CD14-positive monocyte (primary cell): ENCODE measurements at regions not wholly inside any gene's neighbourhood (a gene's known extent, or its start where the extent isn't known, plus 50 kb on each side); places are given as distances from the start of the nearest gene placed in this dataset.

Experiments
- DNase-seq, 3 donors: peaks; one replicate each; pipeline ENCODE4 v3.0.0-alpha.2; 2011 to 2022
- H2AFZ ChIP-seq: 2 replicates; pipeline ENCODE4 v1.6.0; 2012; ENCODE audit warnings: mild to moderate bottlenecking, low read depth, low read length, inconsistent platforms; ENCODE audit not compliant: insufficient read depth, poor library complexity, severe bottlenecking
- H3K27ac ChIP-seq, 2 donors: 1 replicate in 1 of 2; 2 replicates in 1 of 2; pipeline ENCODE4 v1.5.1; 2012 to 2013; ENCODE audit warnings: low read length in 2 of 2, control low read depth in 1 of 2, inconsistent platforms in 1 of 2, low read depth in 1 of 2, mild to moderate bottlenecking in 1 of 2
- H3K27me3 ChIP-seq, 2 donors: one replicate each; pipeline versions ENCODE4 v1.6.0 to v1.6.1; 2011 to 2013; ENCODE audit warnings: low read length in 2 of 2; ENCODE audit not compliant: control insufficient read depth in 2 of 2, insufficient read depth in 2 of 2
- H3K36me3 ChIP-seq, 2 donors: replicated peaks in 1 of 2; 1 replicate in 1 of 2; 2 replicates in 1 of 2; pipeline versions ENCODE4 v1.5.1 to v1.6.1; 2012 to 2013; ENCODE audit warnings: low read length in 2 of 2, control low read depth in 1 of 2, inconsistent platforms in 1 of 2, mild to moderate bottlenecking in 1 of 2; ENCODE audit not compliant: insufficient read depth in 2 of 2, control insufficient read depth in 1 of 2
- H3K4me1 ChIP-seq, 2 donors: 1 replicate in 1 of 2; 2 replicates in 1 of 2; pipeline versions ENCODE4 v1.5.1 to v1.6.1; 2012 to 2013; ENCODE audit warnings: low read length in 2 of 2, control low read depth in 1 of 2, inconsistent platforms in 1 of 2, mild to moderate bottlenecking in 1 of 2, moderate library complexity in 1 of 2; ENCODE audit not compliant: insufficient read depth in 2 of 2, control insufficient read depth in 1 of 2
- H3K4me2 ChIP-seq: replicated peaks from 2 replicates; pipeline ENCODE3; 2012; ENCODE audit warnings: low read length, moderate library complexity, mild to moderate bottlenecking; ENCODE audit not compliant: poor library complexity, severe bottlenecking; ENCODE audit errors: extremely low read depth
- H3K4me3 ChIP-seq, 3 experiments: fragments of 200-600 bp in 1 of 3; sonication (generic) in 1 of 3; replicated peaks in 1 of 3; 1 replicate in 2 of 3; 2 replicates in 1 of 3; pipeline ENCODE4 v1.5.1; 2011 to 2013; ENCODE audit warnings: low read length in 3 of 3, mild to moderate bottlenecking in 3 of 3, control low read depth in 2 of 3, low read depth in 2 of 3, inconsistent platforms in 1 of 3, moderate library complexity in 1 of 3
- H3K79me2 ChIP-seq: 2 replicates; pipeline ENCODE4 v1.6.0; 2012; ENCODE audit warnings: mild to moderate bottlenecking, control low read depth, inconsistent platforms, low read length, moderate library complexity; ENCODE audit not compliant: insufficient read depth
- H3K9ac ChIP-seq: 2 replicates; pipeline ENCODE4 v1.6.0; 2017; ENCODE audit warnings: low read length, mild to moderate bottlenecking; ENCODE audit not compliant: insufficient read depth, poor library complexity, severe bottlenecking
- H3K9me3 ChIP-seq, 2 donors: replicated peaks in 1 of 2; 1 replicate in 1 of 2; 2 replicates in 1 of 2; pipeline versions ENCODE4 v1.5.1 to v1.6.1; 2012 to 2013; ENCODE audit warnings: low read length in 2 of 2, control low read depth in 1 of 2; ENCODE audit not compliant: control insufficient read depth in 1 of 2, insufficient read depth in 1 of 2
- H4K20me1 ChIP-seq: 2 replicates; pipeline ENCODE4 v1.6.0; 2012; ENCODE audit warnings: mild to moderate bottlenecking, low read length, control low read depth, moderate library complexity; ENCODE audit not compliant: insufficient read depth
- H3K27ac Mint-ChIP-seq, 7 donors: one replicate each; pipeline ENCODE4 v1.8.0; 2020; ENCODE audit warnings: mild to moderate bottlenecking in 7 of 7, mixed read lengths in 7 of 7, moderate library complexity in 6 of 7, inconsistent platforms in 2 of 7
- H3K27me3 Mint-ChIP-seq, 3 donors: one replicate each; pipeline ENCODE4 v1.8.0; 2021 to 2022; ENCODE audit warnings: low read depth in 3 of 3, mild to moderate bottlenecking in 3 of 3, mixed read lengths in 3 of 3, moderate library complexity in 3 of 3, inconsistent platforms in 1 of 3
- H3K36me3 Mint-ChIP-seq, 2 donors: one replicate each; pipeline ENCODE4 v1.8.0; 2020; ENCODE audit warnings: mixed read lengths in 2 of 2, inconsistent platforms in 1 of 2, mild to moderate bottlenecking in 1 of 2
- H3K4me1 Mint-ChIP-seq: one replicate; pipeline ENCODE4 v1.8.0; 2020; ENCODE audit warnings: mild to moderate bottlenecking, mixed read lengths
- H3K4me3 Mint-ChIP-seq, 2 donors: one replicate each; pipeline ENCODE4 v1.8.0; 2020; ENCODE audit warnings: mild to moderate bottlenecking in 2 of 2, mixed read lengths in 2 of 2, moderate library complexity in 1 of 2
- H3K9me3 Mint-ChIP-seq, 7 donors: one replicate each; pipeline ENCODE4 v1.8.0; 2020 to 2022; ENCODE audit warnings: mixed read lengths in 7 of 7, mild to moderate bottlenecking in 6 of 7, moderate library complexity in 6 of 7, inconsistent platforms in 2 of 7
- CTCF ChIP-seq: fragments of 200-600 bp; IDR thresholded peaks from one replicate; pipeline ENCODE4 v1.8.0; 2022; ENCODE audit warnings: antibody characterized with exemption, mild to moderate bottlenecking
- WGBS: methylation state at CpG from one replicate; pipeline ENCODE4 v1.1.5; 2013; ENCODE audit warnings: missing lambda C conversion rate; ENCODE audit not compliant: insufficient coverage; 5-methylcytosine and 5-hydroxymethylcytosine counted together
- intact Hi-C, 2 donors: fragments of 100-400 bp; cut with micrococcal nuclease; formaldehyde crosslinking; loops; one replicate each; pipeline versions ENCODE4 v1.15.0 to v1.15.1; 2023

- no peak overlapping the region for H3K4me3 Mint-ChIP-seq
Observed at GRCh38 chr5:23718564-23718963, 211.2 kb downstream of the PRDM9 start.

GRCh38 chr5:23721336-23721735 lies 213.9 kb downstream of the PRDM9 start:
- H3K9me3 Mint-ChIP-seq: peaks cover 0 to 7% (median 0%) of the 10 kb centered on the region in 7 donors
- H3K9me3 ChIP-seq: no peaks in the 10 kb centered on the region
- WGBS: no CpG with 5 or more reads among the region's 2 CpGs
- H3K36me3 Mint-ChIP-seq: no peaks in the 10 kb centered on the region
- H2AFZ ChIP-seq: no peak overlapping the region
- no peak for DNase-seq
- no peaks in the 10 kb centered on the region for H3K36me3 ChIP-seq
- peak overlapping the region; percentile 7 to 49 (median 39) for H3K4me3 ChIP-seq
- H3K4me1 Mint-ChIP-seq: peaks cover 17% of the 10 kb centered on the region
- H3K9ac ChIP-seq: no peak overlapping the region
- H3K27me3 ChIP-seq: no peaks in the 10 kb centered on the region
- H3K4me3 Mint-ChIP-seq: peak overlapping the region in 1 of 2 donors; percentile 85
- TF ChIP-seq CTCF: no peak
- H3K27me3 Mint-ChIP-seq: no peaks in the 10 kb centered on the region
- intact Hi-C loops: no loop called here
- no peaks in the 10 kb centered on the region for H4K20me1 ChIP-seq
- H3K27ac ChIP-seq: no peak overlapping the region
- H3K4me1 ChIP-seq: peaks cover 0 to 2% of the 10 kb centered on the region in 2 donors
- peak overlapping the region in 1 of 7 donors; percentile 26 for H3K27ac Mint-ChIP-seq
- H3K4me2 ChIP-seq: peak overlapping the region; percentile 32
- no peaks in the 10 kb centered on the region for H3K79me2 ChIP-seq

More at GRCh38 chr5:23718564-23718963, 211.2 kb downstream of the PRDM9 start:
- H3K9ac ChIP-seq: no peak overlapping the region
- no peaks in the 10 kb centered on the region for H3K9me3 ChIP-seq
- no peaks in the 10 kb centered on the region for H4K20me1 ChIP-seq
- H3K4me2 ChIP-seq: no peak overlapping the region
- WGBS: no CpG with 5 or more reads among the region's 1 CpG
- Mint-ChIP-seq H3K9me3 (peaks cover 0 to 4% (median 0%) of the 10 kb centered on the region in 7 donors), H3K27me3 (no peaks in the 10 kb centered on the region), H3K4me1 (peaks cover 17% of the 10 kb centered on the region), H3K36me3 (no peaks in the 10 kb centered on the region), H3K27ac (no peak overlapping the region)
- no peak overlapping the region for H3K4me3 ChIP-seq
- no peaks in the 10 kb centered on the region for H3K36me3 ChIP-seq
- no peaks in the 10 kb centered on the region for H3K27me3 ChIP-seq
- TF ChIP-seq CTCF: no peak
- no peak overlapping the region for H3K27ac ChIP-seq
- no peak for DNase-seq
- H2AFZ ChIP-seq: no peak overlapping the region
- H3K79me2 ChIP-seq: no peaks in the 10 kb centered on the region
- peaks cover 0 to 2% of the 10 kb centered on the region in 2 donors for H3K4me1 ChIP-seq
- intact Hi-C loops: no loop called here
